Renal pelvis (tissue), 1 donor: ENCODE measurements at regions not wholly inside any gene's neighbourhood (a gene's known extent, or its start where the extent isn't known, plus 50 kb on each side); places are given as distances from the start of the nearest gene placed in this dataset.
A peak's percentile ranks its signal among the peaks of the same experiment; 100 is the strongest.
"Not testable (repeated sequence)": the region's sequence is repeated elsewhere in the genome, so short reads cannot be mapped to it uniquely, and the experiment has no call there.

Experiments used
- DNase-seq: peaks from one replicate; pipeline ENCODE4 v3.0.0-alpha.2; 2013

DNA sequence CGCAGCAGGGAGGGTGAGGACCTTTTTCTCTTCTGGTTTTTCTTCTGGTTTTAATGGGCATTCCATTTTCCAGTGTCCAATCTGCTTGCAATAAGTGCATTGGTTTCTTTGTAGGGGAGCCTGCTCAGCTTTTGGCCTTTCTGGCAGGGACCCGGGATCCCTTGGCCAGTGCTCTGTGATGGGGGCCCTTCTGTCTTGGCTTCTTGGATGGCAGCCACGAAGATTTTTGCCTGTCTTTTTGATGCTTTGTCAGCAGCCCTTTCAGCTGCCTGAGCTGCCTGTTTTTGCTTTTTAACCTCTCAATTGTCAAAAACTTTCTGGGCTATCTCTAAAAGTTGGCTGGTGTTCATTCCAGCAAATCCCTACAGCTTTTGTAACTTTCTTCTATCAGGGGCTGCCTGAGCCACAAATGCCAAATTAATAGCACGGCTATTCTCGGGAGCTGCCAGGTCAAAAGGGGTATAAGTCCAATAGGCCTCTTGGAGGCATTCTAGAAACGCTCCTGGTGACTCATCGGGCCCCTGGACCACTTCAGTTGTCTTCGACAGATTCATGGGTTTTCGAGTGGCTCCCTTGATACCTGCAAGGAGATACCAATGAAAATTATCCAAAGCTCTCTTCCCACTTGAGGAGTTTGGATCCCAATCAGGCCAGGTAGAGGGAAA is 179.9 kb upstream of the MBL2 start:
- DNase-seq = no peak

- DNase-seq = peak; percentile 66
Observed at GRCh38 chr10:52951824-52952223, 179.2 kb upstream of the MBL2 start.

DNA sequence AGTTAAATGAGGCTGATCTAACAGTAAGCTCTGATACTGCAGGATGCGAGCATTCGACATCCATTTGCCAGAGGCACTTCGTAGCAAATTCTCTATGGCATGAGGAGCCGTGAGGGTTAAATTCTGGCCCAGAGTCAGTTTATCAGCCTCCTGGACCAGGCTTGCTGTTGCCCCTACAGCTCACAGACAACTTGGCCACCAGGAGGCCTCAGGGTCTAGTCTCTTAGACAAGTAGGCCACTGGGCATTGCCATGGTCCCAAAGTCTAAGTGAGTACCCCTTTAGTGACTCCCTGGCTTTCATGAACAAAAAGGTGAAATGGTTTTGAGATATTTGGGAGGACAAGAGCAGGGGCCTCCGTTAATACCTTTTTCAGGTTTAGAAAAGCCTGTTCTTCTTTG is 178.0 kb upstream of the MBL2 start:
- DNase-seq = no peak

- DNase-seq = peak; percentile 30
Observed at GRCh38 chr10:52949899-52950298, 177.3 kb upstream of the MBL2 start.

GRCh38 chr10:52946486-52946885 is 173.9 kb upstream of the MBL2 start:
- no peak for DNase-seq

DNA sequence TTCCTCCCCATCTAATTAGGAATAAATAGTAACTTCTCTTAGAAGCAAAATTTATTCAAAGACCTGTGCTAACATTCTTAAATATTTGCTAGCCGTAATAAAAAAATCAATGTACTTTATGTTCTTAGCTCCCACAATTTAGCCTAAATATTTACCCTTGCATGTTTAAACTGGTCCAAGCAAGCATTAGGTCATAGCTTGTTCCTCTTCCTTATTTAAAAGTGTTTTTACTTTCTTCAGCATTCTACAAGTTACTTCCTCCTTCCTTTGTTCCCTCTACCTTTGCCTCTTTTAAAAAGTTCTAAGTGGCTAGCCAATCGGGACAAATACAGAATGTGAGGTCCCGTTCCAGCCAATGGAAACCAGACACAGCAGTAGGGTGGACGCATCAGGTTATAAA is 172.9 kb upstream of the MBL2 start:
- DNase-seq = not testable (repeated sequence)

DNA sequence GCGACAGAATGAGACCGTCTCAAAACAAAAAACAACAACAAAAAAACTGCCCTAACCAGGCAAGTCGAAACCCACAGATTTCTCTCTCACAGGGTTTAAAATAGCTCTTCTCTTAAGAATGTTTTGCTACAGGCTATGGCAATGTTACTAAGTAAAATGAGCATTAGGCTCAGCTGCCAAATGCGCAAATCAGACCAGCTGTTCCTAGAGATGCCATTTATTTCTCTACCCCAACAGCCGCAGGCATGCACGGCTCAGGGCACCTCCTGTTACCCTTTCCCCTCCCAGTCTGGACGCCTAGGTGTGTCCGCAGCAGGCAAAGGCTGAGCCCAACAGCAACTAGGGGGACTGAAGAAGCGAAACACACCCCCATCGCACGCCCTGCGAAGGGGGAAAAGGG is 168.3 kb upstream of the MBL2 start:
- no peak for DNase-seq

GRCh38 chr10:52939894-52940293 is 167.3 kb upstream of the MBL2 start:
- DNase-seq = no peak

DNA sequence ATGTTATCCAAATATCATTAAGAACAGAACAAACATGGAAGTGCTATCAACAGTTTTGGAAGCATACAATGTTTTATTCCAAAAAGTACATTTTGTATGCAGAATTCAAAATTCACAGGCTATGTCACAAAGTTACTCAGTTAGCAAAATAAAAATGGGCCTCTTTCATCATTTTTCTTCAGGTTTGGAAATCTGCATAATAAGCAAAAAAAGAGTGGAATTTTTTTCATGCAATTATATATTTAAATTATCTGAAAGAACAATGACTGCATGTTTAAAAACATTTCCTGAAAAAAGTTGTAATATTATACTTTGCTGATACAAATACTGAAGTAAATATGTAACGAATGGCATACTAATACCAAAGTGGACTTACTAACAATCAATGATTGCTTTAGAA is 161.2 kb upstream of the MBL2 start:
- no peak for DNase-seq

GRCh38 chr10:52927678-52928077 is 155.1 kb upstream of the MBL2 start:
- no peak for DNase-seq

GRCh38 chr10:52923520-52923919 is 150.9 kb upstream of the MBL2 start:
- no peak for DNase-seq

GRCh38 chr10:52918714-52919305 is 146.2 kb upstream of the MBL2 start:
- no peak for DNase-seq

GRCh38 chr10:52915391-52915790 is 142.8 kb upstream of the MBL2 start:
- DNase-seq = no peak

- no peak for DNase-seq
Observed at GRCh38 chr10:52911163-52911562, 138.6 kb upstream of the MBL2 start.

- peak; percentile 26 for DNase-seq
Observed at GRCh38 chr10:52908478-52908877, 135.9 kb upstream of the MBL2 start.

DNA sequence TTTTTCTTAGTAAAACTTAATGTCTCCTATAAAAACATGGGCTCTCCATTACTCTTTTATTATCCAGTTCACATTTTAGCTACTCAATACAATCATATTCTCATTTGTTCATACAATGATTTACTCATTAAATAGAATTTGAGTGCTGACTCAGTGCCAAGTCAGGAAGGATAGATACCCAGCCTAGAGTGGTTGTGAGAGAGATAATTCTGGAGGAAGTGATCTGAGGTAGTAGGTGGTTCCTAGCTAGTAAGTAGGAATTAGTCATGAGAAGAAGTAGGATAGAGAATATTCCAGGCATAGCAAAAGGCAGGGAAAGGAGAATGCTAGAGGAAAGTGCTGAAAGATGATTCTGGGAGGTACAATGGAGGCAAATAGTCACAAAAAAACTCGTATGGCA is 133.5 kb upstream of the MBL2 start:
- DNase-seq = no peak

DNA sequence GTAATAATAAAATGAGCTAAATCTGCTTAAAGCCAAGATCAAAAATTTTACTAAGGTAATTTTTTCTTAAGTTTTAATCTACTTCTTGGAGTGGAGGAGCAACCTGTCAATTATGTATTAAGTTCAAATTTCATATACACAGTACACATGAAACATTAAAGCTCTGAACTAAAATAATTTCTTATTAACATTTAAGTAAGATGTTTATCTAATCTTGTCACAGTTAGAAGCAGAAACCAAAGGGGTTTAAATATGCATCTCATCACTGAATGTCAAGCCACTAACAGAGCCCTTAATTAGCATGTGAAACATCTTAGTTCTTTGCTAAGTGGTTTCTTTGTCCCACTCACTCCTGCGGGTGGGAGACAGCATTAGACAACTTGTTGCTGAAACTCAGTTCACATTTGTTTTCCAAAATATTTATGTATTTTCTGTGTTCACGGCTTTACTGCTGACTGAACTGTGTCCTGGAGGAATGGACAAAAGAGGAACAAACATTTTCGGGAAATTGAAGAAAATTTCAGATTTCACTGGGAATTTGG is 130.9 kb upstream of the MBL2 start:
- no peak for DNase-seq

GRCh38 chr10:52900593-52900992 is 128.0 kb upstream of the MBL2 start:
- peak; percentile 9 for DNase-seq

GRCh38 chr10:52897162-52897561 is 124.6 kb upstream of the MBL2 start:
- DNase-seq = no peak

- no peak for DNase-seq
Observed at GRCh38 chr10:52895059-52895458, 122.5 kb upstream of the MBL2 start.

DNA sequence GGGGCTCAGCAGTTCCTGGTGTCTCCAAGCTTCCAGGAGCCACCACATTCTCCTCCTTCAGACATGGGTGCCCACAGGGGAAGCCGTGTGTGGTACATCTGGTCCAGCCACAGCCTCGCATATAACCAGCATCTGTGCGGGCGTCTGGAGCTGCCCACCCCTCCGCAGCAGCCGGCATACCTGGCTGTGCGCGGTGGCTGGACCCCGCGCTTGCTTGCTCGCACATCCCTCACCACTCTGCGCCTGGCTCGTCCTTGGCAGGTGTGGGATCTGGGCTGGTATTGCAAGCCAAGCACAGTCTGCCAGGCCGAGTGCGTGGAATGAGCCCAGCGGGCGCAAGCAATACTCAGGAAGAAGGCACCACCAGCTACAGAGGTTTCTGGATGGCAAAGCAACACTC is 117.7 kb upstream of the MBL2 start:
- DNase-seq = no peak

- no peak for DNase-seq
Observed at GRCh38 chr10:52889611-52890010, 117.0 kb upstream of the MBL2 start.

DNA sequence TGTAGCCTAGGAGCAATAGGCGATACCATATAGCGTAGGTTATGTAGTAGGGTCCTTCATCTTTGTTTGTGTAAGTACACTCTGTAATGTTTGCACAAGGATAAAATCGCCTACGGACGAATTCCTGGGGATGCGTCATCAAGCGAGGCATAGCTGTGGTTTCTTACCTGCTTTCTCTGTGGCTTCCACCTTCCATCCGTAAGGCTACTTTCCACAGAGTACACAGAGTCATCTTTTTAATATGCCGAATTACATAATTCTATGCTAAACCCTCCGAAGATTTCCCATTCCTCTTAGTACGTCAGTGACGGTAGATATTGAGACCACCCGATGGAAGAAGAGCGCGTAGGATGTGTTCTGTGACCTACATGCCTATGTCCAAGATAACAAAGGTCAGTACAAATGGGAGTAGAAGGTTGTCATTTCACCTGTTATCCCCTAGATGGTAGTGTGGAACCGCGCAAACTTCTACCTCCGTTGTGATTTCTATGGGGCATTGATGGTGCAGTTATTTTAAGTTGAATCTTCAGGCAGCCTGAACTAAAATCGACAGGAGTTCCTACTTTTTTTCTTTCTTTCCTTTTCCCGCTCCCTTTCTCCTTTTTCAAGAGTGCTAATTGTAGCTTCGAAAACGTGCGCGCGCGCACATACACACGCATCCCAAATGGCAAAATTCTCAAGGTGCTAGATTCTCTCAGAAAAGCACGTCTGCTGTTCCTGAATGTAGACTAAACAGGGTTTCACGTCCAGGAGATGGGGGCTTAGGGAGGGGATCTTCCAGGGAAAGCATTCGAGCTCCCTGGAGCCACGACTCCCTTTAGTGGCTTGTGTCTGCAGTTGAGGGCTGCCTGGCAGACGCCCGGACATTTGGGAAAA is 111.7 kb upstream of the MBL2 start:
- DNase-seq = peak; percentile 76
